T-cell (primary cell): ENCODE measurements at regions not wholly inside any gene's neighbourhood (a gene's known extent, or its start where the extent isn't known, plus 50 kb on each side); places are given as distances from the start of the nearest gene placed in this dataset.

Experiments
- ATAC-seq, 4 experiments: fragments of 200-7000 bp in 3 of 4; fragments of 150-1000 bp in 1 of 4; cut with Tn5 transposase; replicated peaks in 1 of 4; 1 replicate in 3 of 4; 2 replicates in 1 of 4; pipeline ENCODE4 v1.10.0; 2021; ENCODE audit warnings: moderate library complexity in 3 of 4, mild to moderate bottlenecking in 2 of 4, moderate number of reproducible peaks in 1 of 4
- CTCF ChIA-PET, 2 donors: fragments of 300-600 bp; sonication (Branson Sonifier 250); formaldehyde crosslinking; loops; one replicate each; lab custom pipeline; 2022; ENCODE audit warnings: antibody characterized with exemption in 2 of 2; lab: Charles Lee
- POLR2A ChIA-PET, 2 donors: fragments of 300-600 bp; sonication (Branson Sonifier 250); formaldehyde crosslinking; loops; one replicate each; lab custom pipeline; 2022; ENCODE audit warnings: antibody characterized with exemption in 2 of 2; lab: Charles Lee
- DNase-seq, 35 experiments: peaks; one replicate each; pipeline versions ENCODE4 v3.0.0 to v3.0.0-alpha.2; 2013 to 2023
- H3K27ac ChIP-seq: one replicate; pipeline ENCODE4 v1.5.1; 2013; ENCODE audit warnings: low read length
- H3K27me3 ChIP-seq, 2 experiments: replicated peaks in 1 of 2; 1 replicate in 1 of 2; 2 replicates in 1 of 2; pipeline versions ENCODE4 v1.6.1 to v1.7.0; 2013; ENCODE audit warnings: low read length in 1 of 2, mixed read lengths in 1 of 2; ENCODE audit not compliant: control insufficient read depth in 2 of 2, insufficient read depth in 2 of 2; ENCODE audit errors: extremely low read depth in 1 of 2
- H3K36me3 ChIP-seq, 2 donors: 1 replicate in 1 of 2; 2 replicates in 1 of 2; pipeline versions ENCODE4 v1.6.1 to v1.7.0; 2013; ENCODE audit warnings: low read length in 1 of 2; ENCODE audit not compliant: control insufficient read depth in 2 of 2, insufficient read depth in 1 of 2; ENCODE audit errors: extremely low read depth in 1 of 2
- H3K4me1 ChIP-seq, 2 experiments: 1 replicate in 1 of 2; 2 replicates in 1 of 2; pipeline versions ENCODE4 v1.6.1 to v1.7.0; 2013; ENCODE audit warnings: low read length in 2 of 2, mixed read lengths in 1 of 2; ENCODE audit not compliant: insufficient read depth in 2 of 2, control insufficient read depth in 1 of 2; ENCODE audit errors: extremely low read depth in 1 of 2
- H3K4me3 ChIP-seq, 2 donors: 1 replicate in 1 of 2; 2 replicates in 1 of 2; pipeline versions ENCODE4 v1.5.1 to v1.7.0; 2013; ENCODE audit warnings: mild to moderate bottlenecking in 2 of 2, low read length in 1 of 2, moderate library complexity in 1 of 2; ENCODE audit not compliant: control insufficient read depth in 1 of 2; ENCODE audit errors: extremely low read depth in 1 of 2
- H3K9me3 ChIP-seq: 2 replicates; pipeline ENCODE4 v1.7.0; 2013
- H3K27ac Mint-ChIP-seq, 2 donors: one replicate each; pipeline ENCODE4 v1.8.0; 2020 to 2021; ENCODE audit warnings: mild to moderate bottlenecking in 2 of 2, mixed read lengths in 2 of 2
- H3K27me3 Mint-ChIP-seq, 2 donors: one replicate each; pipeline ENCODE4 v1.8.0; 2021 to 2022; ENCODE audit warnings: mixed read lengths in 2 of 2
- H3K36me3 Mint-ChIP-seq: one replicate; pipeline ENCODE4 v1.8.0; 2021; ENCODE audit warnings: mixed read lengths
- H3K4me1 Mint-ChIP-seq, 3 donors: one replicate each; pipeline ENCODE4 v1.8.0; 2020 to 2022; ENCODE audit warnings: mixed read lengths in 3 of 3, mild to moderate bottlenecking in 1 of 3
- H3K4me3 Mint-ChIP-seq, 3 donors: one replicate each; pipeline ENCODE4 v1.8.0; 2020 to 2022; ENCODE audit warnings: mild to moderate bottlenecking in 3 of 3, mixed read lengths in 3 of 3, moderate library complexity in 3 of 3
- H3K9me3 Mint-ChIP-seq, 3 donors: one replicate each; pipeline ENCODE4 v1.8.0; 2020 to 2022; ENCODE audit warnings: mixed read lengths in 3 of 3
- WGBS: methylation state at CpG from one replicate; pipeline ENCODE4 v1.1.5; 2013; ENCODE audit warnings: missing lambda C conversion rate; ENCODE audit not compliant: insufficient coverage; 5-methylcytosine and 5-hydroxymethylcytosine counted together

GRCh38 chr1:69157046-69157756, 410.5 kb upstream of the LRRC7 start:
- Mint-ChIP-seq H3K4me1 (no peaks in the 10 kb centered on the region), H3K9me3 (peaks cover 3 to 22% (median 20%) of the 10 kb centered on the region in 3 donors), H3K4me3 (no peak overlapping the region), H3K27me3 (no peaks in the 10 kb centered on the region), H3K36me3 (no peaks in the 10 kb centered on the region), H3K27ac (no peak overlapping the region)
- ChIA-PET POLR2A (no interaction called here), CTCF (no interaction called here)
- no peak overlapping the region for H3K4me3 ChIP-seq
- ATAC-seq = no peak
- no peaks in the 10 kb centered on the region for H3K9me3 ChIP-seq
- no peak for DNase-seq
- H3K36me3 ChIP-seq = no peaks in the 10 kb centered on the region
- 82% methylated on average over 2 of the region's 2 CpGs for WGBS
- H3K4me1 ChIP-seq = no peaks in the 10 kb centered on the region
- H3K27ac ChIP-seq = no peak overlapping the region
- no peaks in the 10 kb centered on the region for H3K27me3 ChIP-seq

DNA sequence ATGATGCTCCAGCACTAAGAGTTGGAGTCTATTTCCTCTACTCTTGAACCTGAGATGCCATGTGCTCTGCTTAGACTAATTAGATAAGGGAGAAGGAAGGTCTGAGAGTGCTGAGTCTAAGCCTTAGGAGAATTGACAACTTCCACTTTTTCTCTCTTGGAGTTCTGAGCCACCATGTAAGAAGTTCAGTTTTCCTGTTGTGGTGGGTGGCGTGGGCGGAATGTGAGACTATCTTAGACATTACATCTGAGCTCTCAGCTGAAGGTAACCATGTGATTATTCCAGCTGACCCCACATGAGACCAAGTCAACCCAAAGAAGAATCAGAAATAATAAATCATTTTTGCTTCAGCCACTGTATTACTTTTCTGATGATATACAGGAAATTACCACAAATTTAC, 404.5 kb upstream of the LRRC7 start:
- H3K27ac Mint-ChIP-seq = no peak overlapping the region
- H3K4me3 Mint-ChIP-seq = no peak overlapping the region
- no peak for DNase-seq

GRCh38 chr1:69163779-69164178, 403.9 kb upstream of the LRRC7 start:
- CTCF ChIA-PET = no interaction called here
- Histone ChIP-seq H3K27me3 (no peaks in the 10 kb centered on the region), H3K4me1 (no peaks in the 10 kb centered on the region), H3K4me3 (no peak overlapping the region), H3K9me3 (no peaks in the 10 kb centered on the region), H3K27ac (no peak overlapping the region), H3K36me3 (no peaks in the 10 kb centered on the region)
- peaks cover 12 to 17% (median 15%) of the 10 kb centered on the region in 3 donors for H3K9me3 Mint-ChIP-seq
- POLR2A ChIA-PET = no interaction called here
- DNase-seq = no peak
- no peaks in the 10 kb centered on the region for H3K36me3 Mint-ChIP-seq
- no peak for ATAC-seq
- H3K4me3 Mint-ChIP-seq = no peak overlapping the region
- no peak overlapping the region for H3K27ac Mint-ChIP-seq
- no peaks in the 10 kb centered on the region for H3K4me1 Mint-ChIP-seq
- H3K27me3 Mint-ChIP-seq = no peaks in the 10 kb centered on the region

More for the DNA sequence above, 404.5 kb upstream of the LRRC7 start:
- H3K27me3 ChIP-seq = no peaks in the 10 kb centered on the region
- no peak overlapping the region for H3K27ac ChIP-seq
- H3K4me1 Mint-ChIP-seq = no peaks in the 10 kb centered on the region
- CTCF ChIA-PET = no interaction called here
- peaks cover 14 to 17% (median 15%) of the 10 kb centered on the region in 3 donors for H3K9me3 Mint-ChIP-seq
- POLR2A ChIA-PET = no interaction called here
- no peaks in the 10 kb centered on the region for H3K36me3 ChIP-seq
- H3K4me3 ChIP-seq = no peak overlapping the region
- no peak for ATAC-seq
- H3K4me1 ChIP-seq = no peaks in the 10 kb centered on the region
- no peaks in the 10 kb centered on the region for H3K36me3 Mint-ChIP-seq
- no CpG with 5 or more reads among the region's 2 CpGs for WGBS
- H3K9me3 ChIP-seq = no peaks in the 10 kb centered on the region
- no peaks in the 10 kb centered on the region for H3K27me3 Mint-ChIP-seq

GRCh38 chr1:69167876-69168275, 399.8 kb upstream of the LRRC7 start:
- WGBS = no CpG with 5 or more reads among the region's 3 CpGs
- H3K9me3 ChIP-seq = no peaks in the 10 kb centered on the region
- H3K4me3 ChIP-seq = no peak overlapping the region
- no peak overlapping the region for H3K27ac ChIP-seq
- no peak for DNase-seq
- no peaks in the 10 kb centered on the region for H3K27me3 ChIP-seq
- ATAC-seq = no peak
- Mint-ChIP-seq H3K27me3 (no peaks in the 10 kb centered on the region), H3K36me3 (no peaks in the 10 kb centered on the region), H3K4me3 (no peak overlapping the region), H3K4me1 (no peaks in the 10 kb centered on the region), H3K27ac (no peak overlapping the region), H3K9me3 (peaks cover 18 to 33% (median 20%) of the 10 kb centered on the region in 3 donors)
- H3K4me1 ChIP-seq = no peaks in the 10 kb centered on the region
- ChIA-PET CTCF (no interaction called here), POLR2A (no interaction called here)
- H3K36me3 ChIP-seq = no peaks in the 10 kb centered on the region

- ChIA-PET CTCF (no interaction called here), POLR2A (no interaction called here)
- no peak overlapping the region for H3K4me3 ChIP-seq
- no peaks in the 10 kb centered on the region for H3K27me3 Mint-ChIP-seq
- no peak overlapping the region for H3K4me3 Mint-ChIP-seq
- no peaks in the 10 kb centered on the region for H3K36me3 ChIP-seq
- DNase-seq (no peak), ATAC-seq (no peak)
- no peaks in the 10 kb centered on the region for H3K27me3 ChIP-seq
- peaks cover 21 to 27% (median 22%) of the 10 kb centered on the region in 3 donors for H3K9me3 Mint-ChIP-seq
- no peaks in the 10 kb centered on the region for H3K36me3 Mint-ChIP-seq
- H3K9me3 ChIP-seq = no peaks in the 10 kb centered on the region
- no peaks in the 10 kb centered on the region for H3K4me1 ChIP-seq
- no peak overlapping the region for H3K27ac Mint-ChIP-seq
- H3K4me1 Mint-ChIP-seq = no peaks in the 10 kb centered on the region
- H3K27ac ChIP-seq = no peak overlapping the region
These were observed 396.5 kb upstream of the LRRC7 start for GRCh38 chr1:69171248-69171647.

- ChIA-PET POLR2A (no interaction called here), CTCF (no interaction called here)
- no peak overlapping the region for H3K27ac ChIP-seq
- H3K36me3 ChIP-seq = no peaks in the 10 kb centered on the region
- no peaks in the 10 kb centered on the region for H3K27me3 Mint-ChIP-seq
- no peak overlapping the region for H3K27ac Mint-ChIP-seq
- peaks cover 19 to 23% (median 19%) of the 10 kb centered on the region in 3 donors for H3K9me3 Mint-ChIP-seq
- ATAC-seq = no peak
- 54% methylated on average over 2 of the region's 7 CpGs for WGBS
- no peak overlapping the region for H3K4me3 ChIP-seq
- no peaks in the 10 kb centered on the region for H3K27me3 ChIP-seq
- H3K36me3 Mint-ChIP-seq = no peaks in the 10 kb centered on the region
- no peak overlapping the region for H3K4me3 Mint-ChIP-seq
- no peaks in the 10 kb centered on the region for H3K4me1 Mint-ChIP-seq
- H3K4me1 ChIP-seq = no peaks in the 10 kb centered on the region
- no peaks in the 10 kb centered on the region for H3K9me3 ChIP-seq
- DNase-seq = no peak
These were observed 395.4 kb upstream of the LRRC7 start for GRCh38 chr1:69172003-69173000.
